ENCODE measurements at regions not wholly inside any gene's neighbourhood (a gene's known extent, or its start where the extent isn't known, plus 50 kb on each side); places are given as distances from the start of the nearest gene placed in this dataset.

GRCh38 chr4:35820003-35820402 is 424.3 kb downstream of the ARAP2 start:
- intact Hi-C loops (cut with DNase I) = no loop called here
- Histone ChIP-seq H3K4me1 (no peaks in the 10 kb centered on the region), H3K27ac (no peak overlapping the region), H3K27me3 (no peaks in the 10 kb centered on the region), H3K9me3 (peaks cover 0 to 3% (median 0%) of the 10 kb centered on the region in 11 donors), H3K36me3 (no peaks in the 10 kb centered on the region), H3K4me3 (no peak overlapping the region)
- WGBS, 2 donors = 75 to 86% methylated on average over 1 of the region's 1 CpG
- TF ChIP-seq CTCF (IDR thresholded peaks at IDR 0.05) = no peak
- ATAC-seq (no peak), DNase-seq (no peak)

- intact Hi-C loops (cut with DNase I) = no loop called here
- H3K27ac ChIP-seq = no peak overlapping the region
- H3K4me1 ChIP-seq = no peaks in the 10 kb centered on the region
- no peak for ATAC-seq
- H3K36me3 ChIP-seq = no peaks in the 10 kb centered on the region
- DNase-seq = no peak
- H3K9me3 ChIP-seq = no peaks in the 10 kb centered on the region
- 89 to 90% methylated on average over 8 of the region's 8 CpGs for WGBS, 2 donors
- no peak overlapping the region for H3K4me3 ChIP-seq
- H3K27me3 ChIP-seq = no peaks in the 10 kb centered on the region
- TF ChIP-seq CTCF (IDR thresholded peaks at IDR 0.05) = no peak
Observed at GRCh38 chr4:35824231-35824630, 420.1 kb downstream of the ARAP2 start.

GRCh38 chr4:35835893-35836292 is 408.4 kb downstream of the ARAP2 start:
- DNase-seq (no peak), ATAC-seq (no peak)
- intact Hi-C loops (cut with DNase I) = no loop called here
- Histone ChIP-seq H3K9me3 (peaks cover 0 to 5% (median 0%) of the 10 kb centered on the region in 11 donors), H3K4me1 (no peaks in the 10 kb centered on the region), H3K36me3 (no peaks in the 10 kb centered on the region), H3K4me3 (no peak overlapping the region), H3K27me3 (no peaks in the 10 kb centered on the region), H3K27ac (no peak overlapping the region)
- TF ChIP-seq CTCF (IDR thresholded peaks at IDR 0.05) = no peak

GRCh38 chr4:35836596-35836995 is 407.7 kb downstream of the ARAP2 start:
- ATAC-seq = no peak
- intact Hi-C loops (cut with DNase I) = no loop called here
- H3K4me1 ChIP-seq = no peaks in the 10 kb centered on the region

More at GRCh38 chr4:35836596-35836995, 407.7 kb downstream of the ARAP2 start:
- DNase-seq = no peak
- Histone ChIP-seq H3K4me3 (no peak overlapping the region), H3K9me3 (peaks cover 0 to 5% (median 0%) of the 10 kb centered on the region in 11 donors), H3K36me3 (no peaks in the 10 kb centered on the region), H3K27me3 (no peaks in the 10 kb centered on the region), H3K27ac (no peak overlapping the region)
- TF ChIP-seq CTCF (IDR thresholded peaks at IDR 0.05) = no peak
